Thyroid gland (tissue), 4 donors: ENCODE measurements at regions not wholly inside any gene's neighbourhood (a gene's known extent, or its start where the extent isn't known, plus 50 kb on each side); places are given as distances from the start of the nearest gene placed in this dataset.

Experiments used
- DNase-seq, 2 donors: peaks; one replicate each; pipeline ENCODE4 v3.0.0-alpha.2; 2019
- H3K27ac ChIP-seq, 3 donors: fragments of 200-600 bp; sonication (generic); 1 replicate in 2 of 3; 2 replicates in 1 of 3; pipeline ENCODE4 v1.5.1; 2016 to 2019; ENCODE audit warnings: mild to moderate bottlenecking in 1 of 3, moderate library complexity in 1 of 3
- H3K27me3 ChIP-seq: fragments of 200-600 bp; sonication (generic); one replicate; pipeline ENCODE4 v1.5.1; 2019
- H3K36me3 ChIP-seq, 2 donors: fragments of 200-600 bp; sonication (generic); one replicate each; pipeline ENCODE4 v1.5.1; 2016 to 2019
- H3K4me1 ChIP-seq, 2 donors: fragments of 200-600 bp; sonication (generic); one replicate each; pipeline ENCODE4 v1.5.1; 2017 to 2019
- H3K4me3 ChIP-seq, 3 donors: fragments of 200-600 bp; sonication (generic); replicated peaks in 1 of 3; 1 replicate in 2 of 3; 2 replicates in 1 of 3; pipeline ENCODE4 v1.5.1; 2016; ENCODE audit warnings: mild to moderate bottlenecking in 1 of 3
- H3K9me3 ChIP-seq: fragments of 200-600 bp; sonication (generic); one replicate; pipeline ENCODE4 v1.5.1; 2017
- POLR2A ChIP-seq, 2 donors: fragments of 450-650 bp; IDR thresholded peaks; one replicate each; pipeline ENCODE4 v1.6.1; 2017; ENCODE audit warnings: antibody characterized with exemption in 2 of 2, mild to moderate bottlenecking in 2 of 2, moderate library complexity in 1 of 2
- WGBS, 2 donors: methylation state at CpG; one replicate each; pipeline ENCODE4 v1.1.5; 2017; 5-methylcytosine and 5-hydroxymethylcytosine counted together
- intact Hi-C: fragments of 100-400 bp; cut with DNase I; formaldehyde crosslinking; loops from one replicate; pipeline ENCODE4 v1.15.1; 2023
- TF ChIP-seq, protein P1 (sequence below), 6 experiments: fragments of 200-600 bp in 3 of 6; fragments of 450-650 bp in 3 of 6; sonication (generic) in 3 of 6; IDR thresholded peaks; one replicate each; pipeline ENCODE4 v1.5.1; 2016 to 2019; ENCODE audit warnings: antibody characterized with exemption in 6 of 6, mild to moderate bottlenecking in 2 of 6, inconsistent platforms in 1 of 6, moderate library complexity in 1 of 6

DNA sequence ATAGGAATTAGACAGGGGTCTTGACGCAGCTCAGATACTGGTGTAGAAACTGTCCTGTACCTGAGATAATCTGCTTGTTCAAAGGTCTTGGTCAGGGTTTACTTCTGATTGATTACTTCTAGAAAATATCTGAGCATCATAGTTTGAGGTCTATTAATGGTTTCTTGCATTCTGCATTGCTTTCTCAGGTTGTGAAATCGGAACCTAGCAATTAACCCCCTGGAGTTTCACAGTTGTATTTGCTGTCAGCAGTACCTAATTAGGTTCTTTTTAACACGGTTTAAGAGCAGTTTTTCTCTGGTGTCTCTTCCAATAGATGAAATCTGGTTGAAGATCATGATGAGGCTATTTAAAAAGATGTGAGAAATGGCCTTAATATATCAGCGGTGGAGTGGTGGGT is 428.6 kb upstream of the SYT4 start:
- H3K27me3 ChIP-seq = no peaks in the 10 kb centered on the region
- no peak overlapping the region for H3K4me3 ChIP-seq
- H3K4me1 ChIP-seq = no peaks in the 10 kb centered on the region
- no peaks in the 10 kb centered on the region for H3K9me3 ChIP-seq
- 61 to 72% methylated on average over 4 of the region's 4 CpGs for whole genome bisulfite sequencing, 2 donors
- no peaks in the 10 kb centered on the region for H3K36me3 ChIP-seq
- intact Hi-C loops = no loop called here
- no peak overlapping the region for H3K27ac ChIP-seq
- no peak for DNase-seq
- TF ChIP-seq, protein P1, sequence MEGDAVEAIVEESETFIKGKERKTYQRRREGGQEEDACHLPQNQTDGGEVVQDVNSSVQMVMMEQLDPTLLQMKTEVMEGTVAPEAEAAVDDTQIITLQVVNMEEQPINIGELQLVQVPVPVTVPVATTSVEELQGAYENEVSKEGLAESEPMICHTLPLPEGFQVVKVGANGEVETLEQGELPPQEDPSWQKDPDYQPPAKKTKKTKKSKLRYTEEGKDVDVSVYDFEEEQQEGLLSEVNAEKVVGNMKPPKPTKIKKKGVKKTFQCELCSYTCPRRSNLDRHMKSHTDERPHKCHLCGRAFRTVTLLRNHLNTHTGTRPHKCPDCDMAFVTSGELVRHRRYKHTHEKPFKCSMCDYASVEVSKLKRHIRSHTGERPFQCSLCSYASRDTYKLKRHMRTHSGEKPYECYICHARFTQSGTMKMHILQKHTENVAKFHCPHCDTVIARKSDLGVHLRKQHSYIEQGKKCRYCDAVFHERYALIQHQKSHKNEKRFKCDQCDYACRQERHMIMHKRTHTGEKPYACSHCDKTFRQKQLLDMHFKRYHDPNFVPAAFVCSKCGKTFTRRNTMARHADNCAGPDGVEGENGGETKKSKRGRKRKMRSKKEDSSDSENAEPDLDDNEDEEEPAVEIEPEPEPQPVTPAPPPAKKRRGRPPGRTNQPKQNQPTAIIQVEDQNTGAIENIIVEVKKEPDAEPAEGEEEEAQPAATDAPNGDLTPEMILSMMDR (IDR thresholded peaks at IDR 0.05) = no peak
- no peak for TF ChIP-seq POLR2A (IDR thresholded peaks at IDR 0.05)

DNA sequence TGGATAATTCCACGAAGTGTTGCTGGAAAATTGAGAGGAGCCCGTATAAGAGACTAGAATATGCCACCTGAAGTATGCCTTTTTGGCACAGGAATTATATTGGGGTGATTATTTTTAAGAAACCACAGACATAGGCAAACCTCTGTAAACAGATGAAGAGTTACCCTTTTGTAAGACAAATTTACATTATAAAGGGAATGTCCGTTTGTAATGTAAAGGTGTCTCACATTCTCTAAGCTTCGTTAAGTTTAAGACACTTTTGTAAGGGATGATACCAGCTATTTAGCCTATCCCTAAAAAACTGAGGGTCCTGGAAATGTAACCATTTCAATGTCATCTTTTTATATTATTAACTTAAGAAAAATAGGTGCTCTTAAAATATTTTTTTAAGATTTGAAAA is 432.8 kb upstream of the SYT4 start:
- WGBS, 2 donors = 77 to 79% methylated on average over 4 of the region's 4 CpGs
- no peaks in the 10 kb centered on the region for H3K4me1 ChIP-seq
- intact Hi-C loops = no loop called here
- TF ChIP-seq, protein P1 (IDR thresholded peaks at IDR 0.05) = no peak
- TF ChIP-seq POLR2A (IDR thresholded peaks at IDR 0.05) = no peak
- H3K27ac ChIP-seq = no peak overlapping the region
- H3K4me3 ChIP-seq = no peak overlapping the region
- H3K9me3 ChIP-seq = no peaks in the 10 kb centered on the region
- no peak for DNase-seq
- no peaks in the 10 kb centered on the region for H3K36me3 ChIP-seq
- no peaks in the 10 kb centered on the region for H3K27me3 ChIP-seq

DNA sequence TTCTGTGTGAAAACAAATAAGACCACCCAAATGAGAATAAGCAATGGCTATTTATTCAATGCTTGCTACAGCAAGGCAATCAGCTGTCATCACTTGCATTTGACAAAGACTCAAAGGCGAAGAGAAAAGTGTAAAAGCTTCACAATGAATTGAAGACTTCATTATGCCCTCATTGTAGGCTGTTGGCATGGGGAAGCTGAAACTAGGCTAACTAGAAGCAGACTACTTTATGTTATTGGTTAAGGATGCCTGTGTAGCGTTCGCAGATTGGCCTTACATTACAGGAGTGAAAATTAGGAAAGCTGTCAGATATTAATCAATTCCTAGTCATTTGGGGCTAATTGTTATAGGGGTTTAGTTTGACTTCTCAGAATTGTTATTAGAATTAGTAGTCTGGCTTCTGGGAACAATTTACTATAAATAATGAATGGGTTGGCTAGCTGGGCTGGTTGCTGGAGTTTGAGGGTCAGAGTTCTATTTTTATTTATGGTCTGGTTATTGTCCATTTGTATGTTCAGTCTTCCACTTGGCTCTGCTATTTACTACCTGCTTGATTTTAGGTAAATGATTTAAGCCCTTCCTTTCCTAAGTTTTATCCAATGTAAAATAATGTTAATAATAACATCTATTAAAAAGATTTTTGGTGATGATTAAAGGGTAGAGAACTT is 437.2 kb upstream of the SYT4 start:
- no peaks in the 10 kb centered on the region for H3K9me3 ChIP-seq
- DNase-seq = no peak
- no peak overlapping the region for H3K27ac ChIP-seq
- no peaks in the 10 kb centered on the region for H3K36me3 ChIP-seq
- TF ChIP-seq, protein P1 (IDR thresholded peaks at IDR 0.05) = no peak
- no peak for TF ChIP-seq POLR2A (IDR thresholded peaks at IDR 0.05)
- no peak overlapping the region for H3K4me3 ChIP-seq
- intact Hi-C loops = no loop called here
- H3K4me1 ChIP-seq = no peaks in the 10 kb centered on the region
- no peaks in the 10 kb centered on the region for H3K27me3 ChIP-seq
- WGBS, 2 donors = 89 to 91% methylated on average over 3 of the region's 3 CpGs

DNA sequence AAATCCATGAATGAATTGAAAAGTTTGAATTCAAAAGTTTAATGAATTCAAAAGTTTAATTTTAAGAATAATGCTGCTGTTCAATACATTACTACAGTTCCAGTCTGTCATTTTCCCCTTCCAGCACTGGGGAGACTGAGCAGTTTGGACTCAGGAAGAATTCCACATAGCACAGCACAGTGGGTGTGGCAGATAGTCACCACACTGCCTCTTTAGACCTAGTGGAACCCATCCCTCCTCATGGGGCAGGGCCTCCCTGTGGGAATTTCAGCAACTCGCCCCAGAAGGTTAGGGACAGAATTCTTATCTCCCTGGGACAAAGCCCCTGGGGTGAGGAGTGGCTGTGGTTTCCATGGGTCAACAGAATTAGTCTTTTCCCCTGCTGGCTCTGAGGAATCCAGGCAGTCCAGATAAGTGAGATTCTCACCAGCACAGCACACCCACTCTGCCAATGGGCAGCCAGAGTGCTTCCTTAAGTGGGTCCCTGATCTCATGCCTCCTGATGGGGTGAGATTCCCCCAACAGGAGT is 442.0 kb upstream of the SYT4 start:
- no peak for DNase-seq
- 56 to 60% methylated on average over 1 of the region's 1 CpG for WGBS, 2 donors
- no peaks in the 10 kb centered on the region for H3K4me1 ChIP-seq
- H3K36me3 ChIP-seq = no peaks in the 10 kb centered on the region
- H3K27ac ChIP-seq = no peak overlapping the region
- no peaks in the 10 kb centered on the region for H3K9me3 ChIP-seq
- intact Hi-C loops = no loop called here
- TF ChIP-seq POLR2A (IDR thresholded peaks at IDR 0.05) = no peak
- TF ChIP-seq, protein P1 (IDR thresholded peaks at IDR 0.05) = no peak
- no peaks in the 10 kb centered on the region for H3K27me3 ChIP-seq
- no peak overlapping the region for H3K4me3 ChIP-seq

DNA sequence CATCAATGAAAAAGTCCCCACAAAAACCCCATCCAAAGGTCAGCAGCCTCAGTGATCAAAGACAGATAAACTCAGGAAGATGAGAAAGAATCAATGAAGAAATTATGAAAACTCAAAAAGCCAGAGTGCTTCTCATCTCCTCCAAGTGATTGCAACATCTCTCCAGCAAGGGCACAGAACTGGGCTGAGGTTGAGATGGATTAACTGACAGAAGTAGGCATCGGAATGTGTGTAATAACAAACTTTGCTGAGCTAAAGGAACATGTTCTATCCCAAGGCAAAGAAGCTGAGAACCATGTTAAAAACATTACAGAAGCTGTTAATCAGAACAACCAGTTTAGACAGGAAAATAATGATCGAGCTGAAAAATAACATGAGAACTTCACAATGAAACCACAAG is 442.8 kb upstream of the SYT4 start:
- WGBS, 2 donors = 30 to 41% methylated on average over 2 of the region's 2 CpGs
- no peak overlapping the region for H3K4me3 ChIP-seq
- H3K36me3 ChIP-seq = no peaks in the 10 kb centered on the region
- intact Hi-C loops = no loop called here
- TF ChIP-seq, protein P1 (IDR thresholded peaks at IDR 0.05) = no peak
- no peak for TF ChIP-seq POLR2A (IDR thresholded peaks at IDR 0.05)
- DNase-seq = no peak
- no peaks in the 10 kb centered on the region for H3K27me3 ChIP-seq
- no peaks in the 10 kb centered on the region for H3K9me3 ChIP-seq
- no peak overlapping the region for H3K27ac ChIP-seq
- H3K4me1 ChIP-seq = no peaks in the 10 kb centered on the region
